Smooth muscle cell (in vitro differentiated cells): ENCODE measurements at regions not wholly inside any gene's neighbourhood (a gene's known extent, or its start where the extent isn't known, plus 50 kb on each side); places are given as distances from the start of the nearest gene placed in this dataset.

Source experiments
- DNase-seq: peaks from one replicate; lab custom pipeline; 2025; ENCODE audit not compliant: unreplicated experiment; lab: John Stamatoyannopoulos, UW
- H2AFZ ChIP-seq: fragments of 200-600 bp; sonication (generic); 2 replicates; pipeline ENCODE4 v1.6.0; 2016; ENCODE audit warnings: antibody characterized with exemption, low read depth, mild to moderate bottlenecking
- H3F3A ChIP-seq: fragments of 200-600 bp; sonication (generic); 2 replicates; pipeline ENCODE4 v1.6.0; 2017; ENCODE audit warnings: antibody characterized with exemption, low read depth
- H3K27ac ChIP-seq: fragments of 200-600 bp; sonication (generic); 2 replicates; pipeline ENCODE4 v1.5.1; 2016; ENCODE audit warnings: low read depth, mild to moderate bottlenecking
- H3K27me3 ChIP-seq: fragments of 200-600 bp; sonication (generic); 2 replicates; pipeline ENCODE4 v1.6.1; 2016; ENCODE audit warnings: low read depth, mild to moderate bottlenecking
- H3K36me3 ChIP-seq: fragments of 200-600 bp; sonication (generic); 2 replicates; pipeline ENCODE4 v1.5.1; 2016; ENCODE audit warnings: low read depth
- H3K4me1 ChIP-seq: fragments of 200-600 bp; sonication (generic); 2 replicates; pipeline ENCODE4 v1.5.1; 2016; ENCODE audit warnings: low read depth
- H3K4me2 ChIP-seq: fragments of 200-600 bp; sonication (generic); 2 replicates; pipeline ENCODE4 v1.6.0; 2016; ENCODE audit warnings: mild to moderate bottlenecking
- H3K4me3 ChIP-seq: fragments of 200-600 bp; sonication (generic); 2 replicates; pipeline ENCODE4 v1.5.1; 2016; ENCODE audit warnings: mild to moderate bottlenecking
- H3K79me2 ChIP-seq: fragments of 200-600 bp; sonication (generic); 2 replicates; pipeline ENCODE4 v1.6.0; 2016; ENCODE audit warnings: low read depth, mild to moderate bottlenecking
- H3K9ac ChIP-seq: fragments of 200-600 bp; sonication (generic); 2 replicates; pipeline ENCODE4 v1.6.0; 2016; ENCODE audit warnings: low read depth
- H3K9me3 ChIP-seq: fragments of 200-600 bp; sonication (generic); replicated peaks from 2 replicates; pipeline ENCODE4 v1.5.1; 2016; ENCODE audit warnings: low read depth
- H4K20me1 ChIP-seq: fragments of 200-600 bp; sonication (generic); 2 replicates; pipeline ENCODE4 v1.6.0; 2016; ENCODE audit warnings: low read depth
- CTCF ChIP-seq: fragments of 200-600 bp; sonication (generic); IDR thresholded peaks from 2 replicates; pipeline ENCODE4 v1.5.1; 2017; ENCODE audit warnings: borderline replicate concordance, mild to moderate bottlenecking, antibody characterized with exemption; ENCODE audit not compliant: insufficient read depth, poor library complexity, severe bottlenecking
- WGBS: methylation state at CpG from one replicate; pipeline ENCODE4 v1.1.7; 2016; ENCODE audit warnings: low lambda C conversion rate; 5-methylcytosine and 5-hydroxymethylcytosine counted together

GRCh38 chr3:115286529-115287197 is 139.6 kb upstream of the ZBTB20 start:
- Histone ChIP-seq H3K4me2 (no peak overlapping the region), H3K4me1 (no peaks in the 10 kb centered on the region), H2AFZ (no peak overlapping the region), H3K9ac (no peak overlapping the region), H3K27me3 (no peaks in the 10 kb centered on the region), H4K20me1 (no peaks in the 10 kb centered on the region), H3K9me3 (no peaks in the 10 kb centered on the region), H3K36me3 (no peaks in the 10 kb centered on the region), H3F3A (no peaks in the 10 kb centered on the region), H3K27ac (no peak overlapping the region), H3K79me2 (no peaks in the 10 kb centered on the region), H3K4me3 (no peak overlapping the region)
- no peak for DNase-seq
- 88% methylated on average over 2 of the region's 2 CpGs for WGBS
- no peak for TF ChIP-seq CTCF

GRCh38 chr3:115287198-115287597 is 140.1 kb upstream of the ZBTB20 start:
- H3K36me3 ChIP-seq, result no peaks in the 10 kb centered on the region
- no peaks in the 10 kb centered on the region for H3K79me2 ChIP-seq
- H3K9me3 ChIP-seq, result no peaks in the 10 kb centered on the region
- H3K4me3 ChIP-seq, result no peak overlapping the region
- 82% methylated on average over 2 of the region's 2 CpGs for WGBS
- no peaks in the 10 kb centered on the region for H3K27me3 ChIP-seq
- H4K20me1 ChIP-seq, result no peaks in the 10 kb centered on the region
- no peak overlapping the region for H3K27ac ChIP-seq
- H3K4me1 ChIP-seq, result no peaks in the 10 kb centered on the region
- TF ChIP-seq CTCF, result no peak
- H3K4me2 ChIP-seq, result no peak overlapping the region
- H3F3A ChIP-seq, result no peaks in the 10 kb centered on the region
- no peak for DNase-seq
- no peak overlapping the region for H3K9ac ChIP-seq
- H2AFZ ChIP-seq, result no peak overlapping the region

GRCh38 chr3:115292131-115292530 is 145.0 kb upstream of the ZBTB20 start:
- WGBS, result 90% methylated on average over 2 of the region's 2 CpGs
- no peak overlapping the region for H3K27ac ChIP-seq
- H4K20me1 ChIP-seq, result no peaks in the 10 kb centered on the region
- no peaks in the 10 kb centered on the region for H3K4me1 ChIP-seq
- no peak for TF ChIP-seq CTCF
- no peaks in the 10 kb centered on the region for H3K79me2 ChIP-seq
- no peaks in the 10 kb centered on the region for H3K27me3 ChIP-seq
- no peaks in the 10 kb centered on the region for H3K36me3 ChIP-seq
- H3K4me3 ChIP-seq, result no peak overlapping the region
- no peaks in the 10 kb centered on the region for H3K9me3 ChIP-seq
- H3K4me2 ChIP-seq, result no peak overlapping the region
- H2AFZ ChIP-seq, result no peak overlapping the region
- no peak overlapping the region for H3K9ac ChIP-seq
- no peak for DNase-seq
- no peaks in the 10 kb centered on the region for H3F3A ChIP-seq

GRCh38 chr3:115292677-115293165 is 145.6 kb upstream of the ZBTB20 start:
- Histone ChIP-seq H4K20me1 (no peaks in the 10 kb centered on the region), H3K9ac (no peak overlapping the region), H3K36me3 (no peaks in the 10 kb centered on the region), H3K4me1 (no peaks in the 10 kb centered on the region), H3K9me3 (no peaks in the 10 kb centered on the region), H3K27ac (no peak overlapping the region), H3K27me3 (no peaks in the 10 kb centered on the region), H2AFZ (no peak overlapping the region), H3K4me2 (no peak overlapping the region), H3F3A (no peaks in the 10 kb centered on the region), H3K4me3 (no peak overlapping the region), H3K79me2 (no peaks in the 10 kb centered on the region)
- TF ChIP-seq CTCF, result no peak
- DNase-seq, result no peak
- WGBS, result 50% methylated on average over 2 of the region's 2 CpGs
